ENCODE measurements at regions not wholly inside any gene's neighbourhood (a gene's known extent, or its start where the extent isn't known, plus 50 kb on each side); places are given as distances from the start of the nearest gene placed in this dataset.

GRCh38 chr15:95866711-95867440 lies 463.6 kb upstream of the NR2F2 start:
- TF ChIP-seq CTCF (conservative IDR thresholded peaks at IDR 0.05; ENCODE audit: low read depth in 2 of 2) (no peak), EZH2 (IDR thresholded peaks at IDR 0.05; ENCODE audit: low read depth, unreplicated experiment) (no peak), ETS1 (IDR thresholded peaks at IDR 0.05) (no peak), POLR2AphosphoS5 (IDR thresholded peaks at IDR 0.05; ENCODE audit: low read depth) (no peak)
